ENCODE measurements at regions not wholly inside any gene's neighbourhood (a gene's known extent, or its start where the extent isn't known, plus 50 kb on each side); places are given as distances from the start of the nearest gene placed in this dataset.

DNA sequence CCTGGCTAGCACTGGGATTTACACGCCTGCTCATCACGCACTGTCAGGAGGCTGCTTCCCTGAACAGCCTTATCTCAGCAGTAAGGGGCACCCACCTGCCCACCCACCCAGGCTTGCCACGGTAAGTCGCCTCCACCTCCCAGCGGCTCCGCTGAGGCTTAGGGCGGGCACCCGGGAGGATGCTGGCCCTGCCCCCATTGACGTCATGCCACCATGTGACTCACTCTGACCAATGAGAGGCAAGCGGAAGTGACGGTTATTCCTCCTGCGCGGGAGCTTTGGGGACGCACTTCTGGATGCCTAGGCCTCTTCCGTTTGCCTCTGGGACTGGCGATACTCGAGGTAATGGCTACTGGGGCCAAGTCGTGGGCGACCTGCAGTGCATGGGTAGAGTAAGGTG, 256.8 kb downstream of the QKI start:
- Histone ChIP-seq H3K4me2 (ENCODE audit: low read length) (no peak overlapping the region), H3K36me3 (ENCODE audit: control insufficient read depth, low read length) (no peaks in the 10 kb centered on the region), H3K79me2 (ENCODE audit: control insufficient read depth, low read length) (no peaks in the 10 kb centered on the region), H3K9me2 (replicated peaks; ENCODE audit: control insufficient read depth, low read length) (no peaks in the 10 kb centered on the region), H3K27ac (ENCODE audit: low read depth, low read length) (no peak overlapping the region), H3K27me3 (ENCODE audit: control insufficient read depth, low read length) (peaks cover 13% of the 10 kb centered on the region), H3K4me1 (ENCODE audit: control insufficient read depth, low read length) (peaks cover 41% of the 10 kb centered on the region), H3K9me3 (ENCODE audit: control insufficient read depth, insufficient read depth, low read length) (no peaks in the 10 kb centered on the region), H4K20me1 (ENCODE audit: control insufficient read depth, insufficient read depth, low read depth, low read length) (no peaks in the 10 kb centered on the region), H3F3A (ENCODE audit: control insufficient read depth, insufficient read depth) (peaks cover 14% of the 10 kb centered on the region), H3K4me3 (ENCODE audit: low read length) (no peak overlapping the region)
- TF ChIP-seq, protein P1, sequence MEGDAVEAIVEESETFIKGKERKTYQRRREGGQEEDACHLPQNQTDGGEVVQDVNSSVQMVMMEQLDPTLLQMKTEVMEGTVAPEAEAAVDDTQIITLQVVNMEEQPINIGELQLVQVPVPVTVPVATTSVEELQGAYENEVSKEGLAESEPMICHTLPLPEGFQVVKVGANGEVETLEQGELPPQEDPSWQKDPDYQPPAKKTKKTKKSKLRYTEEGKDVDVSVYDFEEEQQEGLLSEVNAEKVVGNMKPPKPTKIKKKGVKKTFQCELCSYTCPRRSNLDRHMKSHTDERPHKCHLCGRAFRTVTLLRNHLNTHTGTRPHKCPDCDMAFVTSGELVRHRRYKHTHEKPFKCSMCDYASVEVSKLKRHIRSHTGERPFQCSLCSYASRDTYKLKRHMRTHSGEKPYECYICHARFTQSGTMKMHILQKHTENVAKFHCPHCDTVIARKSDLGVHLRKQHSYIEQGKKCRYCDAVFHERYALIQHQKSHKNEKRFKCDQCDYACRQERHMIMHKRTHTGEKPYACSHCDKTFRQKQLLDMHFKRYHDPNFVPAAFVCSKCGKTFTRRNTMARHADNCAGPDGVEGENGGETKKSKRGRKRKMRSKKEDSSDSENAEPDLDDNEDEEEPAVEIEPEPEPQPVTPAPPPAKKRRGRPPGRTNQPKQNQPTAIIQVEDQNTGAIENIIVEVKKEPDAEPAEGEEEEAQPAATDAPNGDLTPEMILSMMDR (IDR thresholded peaks at IDR 0.05; ENCODE audit: low read depth, low read length, poor library complexity, severe bottlenecking) = no peak
- TF ChIP-seq EZH2phosphoT487 (IDR thresholded peaks at IDR 0.05; ENCODE audit: borderline replicate concordance, low read length) = no peak

DNA sequence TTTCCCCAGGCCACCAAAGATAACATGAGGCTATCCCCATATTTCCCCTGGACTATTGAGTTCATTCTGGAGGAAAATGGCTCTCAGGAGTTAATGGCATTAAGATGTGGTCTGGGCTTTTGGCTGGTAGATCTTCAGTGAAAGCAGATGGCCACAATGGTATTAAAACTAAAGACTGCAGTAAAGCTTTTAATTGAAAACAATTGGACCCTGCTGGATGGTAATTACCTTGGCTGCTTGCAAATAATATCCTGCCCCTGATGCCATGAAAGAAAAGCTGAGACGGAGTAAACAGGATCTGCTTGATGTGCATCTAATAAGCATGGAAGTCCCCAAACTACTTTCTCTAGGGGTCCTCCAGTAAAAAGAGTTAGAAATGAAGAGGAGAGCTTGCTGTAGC, 255.8 kb downstream of the QKI start:
- H3K79me2 ChIP-seq (ENCODE audit: control insufficient read depth, low read length) = no peaks in the 10 kb centered on the region
- H3K4me2 ChIP-seq (ENCODE audit: low read length) = no peak overlapping the region
- H3K27ac ChIP-seq (ENCODE audit: low read depth, low read length) = no peak overlapping the region
- no peaks in the 10 kb centered on the region for H3K9me3 ChIP-seq (ENCODE audit: control insufficient read depth, insufficient read depth, low read length)
- no peaks in the 10 kb centered on the region for H3K36me3 ChIP-seq (ENCODE audit: control insufficient read depth, low read length)
- peaks cover 40% of the 10 kb centered on the region for H3K4me1 ChIP-seq (ENCODE audit: control insufficient read depth, low read length)
- no peaks in the 10 kb centered on the region for H4K20me1 ChIP-seq (ENCODE audit: control insufficient read depth, insufficient read depth, low read depth, low read length)
- peaks cover 14% of the 10 kb centered on the region for H3F3A ChIP-seq (ENCODE audit: control insufficient read depth, insufficient read depth)
- peaks cover 13% of the 10 kb centered on the region for H3K27me3 ChIP-seq (ENCODE audit: control insufficient read depth, low read length)
- no peaks in the 10 kb centered on the region for H3K9me2 ChIP-seq (replicated peaks; ENCODE audit: control insufficient read depth, low read length)
- TF ChIP-seq, protein P1 (IDR thresholded peaks at IDR 0.05; ENCODE audit: low read depth, low read length, poor library complexity, severe bottlenecking) = no peak
- TF ChIP-seq EZH2phosphoT487 (IDR thresholded peaks at IDR 0.05; ENCODE audit: borderline replicate concordance, low read length) = no peak
- no peak overlapping the region for H3K4me3 ChIP-seq (ENCODE audit: low read length)

DNA sequence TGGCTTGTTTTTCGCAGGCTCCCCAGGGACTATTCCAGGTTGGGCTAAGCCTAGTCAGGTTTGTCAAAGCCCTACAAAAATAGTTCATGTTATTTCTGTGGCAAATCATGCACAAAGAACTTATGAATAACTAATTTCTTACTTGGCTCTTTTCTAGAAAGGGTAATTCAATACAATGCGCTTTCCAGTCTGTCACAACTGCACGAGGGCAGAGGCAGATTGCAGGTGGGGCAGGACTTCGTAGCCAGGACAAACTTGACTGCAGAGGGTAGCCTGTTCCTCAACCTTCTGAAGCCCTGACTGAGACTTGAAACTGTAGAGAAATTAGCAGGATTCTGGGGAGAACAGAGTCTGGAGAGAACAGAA, 253.5 kb downstream of the QKI start:
- Histone ChIP-seq H3K4me3 (ENCODE audit: low read length) (peak overlapping the region; percentile 60), H3K4me2 (ENCODE audit: low read length) (peak overlapping the region; percentile 67), H3K9me2 (replicated peaks; ENCODE audit: control insufficient read depth, low read length) (no peaks in the 10 kb centered on the region), H3K79me2 (ENCODE audit: control insufficient read depth, low read length) (no peaks in the 10 kb centered on the region), H3K27ac (ENCODE audit: low read depth, low read length) (peak overlapping the region; percentile 70), H3F3A (ENCODE audit: control insufficient read depth, insufficient read depth) (peaks cover 14% of the 10 kb centered on the region), H3K27me3 (ENCODE audit: control insufficient read depth, low read length) (peaks cover 13% of the 10 kb centered on the region), H3K36me3 (ENCODE audit: control insufficient read depth, low read length) (no peaks in the 10 kb centered on the region), H3K4me1 (ENCODE audit: control insufficient read depth, low read length) (peaks cover 40% of the 10 kb centered on the region), H4K20me1 (ENCODE audit: control insufficient read depth, insufficient read depth, low read depth, low read length) (no peaks in the 10 kb centered on the region), H3K9me3 (ENCODE audit: control insufficient read depth, insufficient read depth, low read length) (no peaks in the 10 kb centered on the region)
- TF ChIP-seq, protein P1 (IDR thresholded peaks at IDR 0.05; ENCODE audit: low read depth, low read length, poor library complexity, severe bottlenecking) = no peak
- no peak for TF ChIP-seq EZH2phosphoT487 (IDR thresholded peaks at IDR 0.05; ENCODE audit: borderline replicate concordance, low read length)
